K562 (cell line): ENCODE measurements at regions not wholly inside any gene's neighbourhood (a gene's known extent, or its start where the extent isn't known, plus 50 kb on each side); places are given as distances from the start of the nearest gene placed in this dataset.

Experiments
- CBFB ChIP-seq: sonication (generic); formaldehyde crosslinking; IDR thresholded peaks from 2 replicates; pipeline ENCODE4 v1.4.0; 2020; ENCODE audit warnings: mild to moderate bottlenecking, missing genetic modification reagents
- DPF2 ChIP-seq: fragments of 450-650 bp; IDR thresholded peaks from 2 replicates; pipeline ENCODE4 v1.6.1; 2016
- NFXL1 ChIP-seq: fragments of 450-650 bp; formaldehyde crosslinking; IDR thresholded peaks from 2 replicates; pipeline ENCODE4 v1.4.0; 2021; ENCODE audit warnings: mild to moderate bottlenecking
- SAP30 ChIP-seq: fragments of 200-600 bp; sonication (generic); IDR thresholded peaks from 2 replicates; pipeline ENCODE4 v1.6.1; 2012; ENCODE audit warnings: borderline replicate concordance, low read depth, mild to moderate bottlenecking, moderate library complexity, low read length, control low read depth, inconsistent platforms; ENCODE audit not compliant: insufficient read depth, poor library complexity, severe bottlenecking
- SMC3 ChIP-seq: conservative IDR thresholded peaks from 2 replicates; pipeline ENCODE4 v1.6.1; 2011; ENCODE audit warnings: low read depth, low read length, improper control_type of control experiment; ENCODE audit not compliant: insufficient read depth
- TBL1XR1 ChIP-seq, 2 experiments: IDR thresholded peaks; 2 replicates each; pipeline ENCODE4 v1.6.1; 2012; ENCODE audit warnings: improper control_type of control experiment in 2 of 2, low read length in 2 of 2, mild to moderate bottlenecking in 1 of 2
- ZKSCAN1 ChIP-seq: fragments of 150-350 bp; IDR thresholded peaks from 2 replicates; pipeline ENCODE4 v1.6.1; 2016; ENCODE audit warnings: low read depth, low read length
- ZNF77 ChIP-seq: fragments of 250-450 bp; sonication (Bioruptor Pico); IDR thresholded peaks from 2 replicates; pipeline ENCODE4 v1.5.0; 2020
- TF ChIP-seq, protein P1 (sequence below): fragments of 450-650 bp; IDR thresholded peaks from 2 replicates; pipeline ENCODE4 v1.6.1; 2017; ENCODE audit warnings: antibody characterized with exemption, mild to moderate bottlenecking
- TF ChIP-seq, protein P2 (sequence below): fragments of 450-650 bp; IDR thresholded peaks from 2 replicates; pipeline ENCODE4 v1.7.1; 2018; ENCODE audit warnings: mild to moderate bottlenecking, low read depth; ENCODE audit not compliant: partially characterized antibody

DNA sequence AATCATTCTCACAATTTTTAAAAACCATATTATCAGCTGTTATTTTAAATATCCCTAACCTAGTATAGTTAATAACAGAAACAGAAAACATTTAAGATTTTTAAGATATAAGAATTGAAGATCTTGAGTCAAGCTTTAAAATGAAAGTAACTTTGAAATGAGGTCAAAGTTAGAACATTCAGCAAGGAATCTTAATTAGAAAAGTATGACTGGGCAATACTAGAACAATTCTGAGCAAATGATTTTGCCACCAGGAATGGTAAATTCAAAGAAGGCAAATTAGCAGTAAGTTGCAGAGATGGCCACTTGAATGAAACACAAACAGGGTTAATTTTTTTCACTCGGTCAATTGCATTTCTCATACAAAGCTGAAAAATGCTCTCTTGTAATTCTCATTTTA, 117.9 kb downstream of the NXNL2 start (continued):
- TF ChIP-seq, protein P1, sequence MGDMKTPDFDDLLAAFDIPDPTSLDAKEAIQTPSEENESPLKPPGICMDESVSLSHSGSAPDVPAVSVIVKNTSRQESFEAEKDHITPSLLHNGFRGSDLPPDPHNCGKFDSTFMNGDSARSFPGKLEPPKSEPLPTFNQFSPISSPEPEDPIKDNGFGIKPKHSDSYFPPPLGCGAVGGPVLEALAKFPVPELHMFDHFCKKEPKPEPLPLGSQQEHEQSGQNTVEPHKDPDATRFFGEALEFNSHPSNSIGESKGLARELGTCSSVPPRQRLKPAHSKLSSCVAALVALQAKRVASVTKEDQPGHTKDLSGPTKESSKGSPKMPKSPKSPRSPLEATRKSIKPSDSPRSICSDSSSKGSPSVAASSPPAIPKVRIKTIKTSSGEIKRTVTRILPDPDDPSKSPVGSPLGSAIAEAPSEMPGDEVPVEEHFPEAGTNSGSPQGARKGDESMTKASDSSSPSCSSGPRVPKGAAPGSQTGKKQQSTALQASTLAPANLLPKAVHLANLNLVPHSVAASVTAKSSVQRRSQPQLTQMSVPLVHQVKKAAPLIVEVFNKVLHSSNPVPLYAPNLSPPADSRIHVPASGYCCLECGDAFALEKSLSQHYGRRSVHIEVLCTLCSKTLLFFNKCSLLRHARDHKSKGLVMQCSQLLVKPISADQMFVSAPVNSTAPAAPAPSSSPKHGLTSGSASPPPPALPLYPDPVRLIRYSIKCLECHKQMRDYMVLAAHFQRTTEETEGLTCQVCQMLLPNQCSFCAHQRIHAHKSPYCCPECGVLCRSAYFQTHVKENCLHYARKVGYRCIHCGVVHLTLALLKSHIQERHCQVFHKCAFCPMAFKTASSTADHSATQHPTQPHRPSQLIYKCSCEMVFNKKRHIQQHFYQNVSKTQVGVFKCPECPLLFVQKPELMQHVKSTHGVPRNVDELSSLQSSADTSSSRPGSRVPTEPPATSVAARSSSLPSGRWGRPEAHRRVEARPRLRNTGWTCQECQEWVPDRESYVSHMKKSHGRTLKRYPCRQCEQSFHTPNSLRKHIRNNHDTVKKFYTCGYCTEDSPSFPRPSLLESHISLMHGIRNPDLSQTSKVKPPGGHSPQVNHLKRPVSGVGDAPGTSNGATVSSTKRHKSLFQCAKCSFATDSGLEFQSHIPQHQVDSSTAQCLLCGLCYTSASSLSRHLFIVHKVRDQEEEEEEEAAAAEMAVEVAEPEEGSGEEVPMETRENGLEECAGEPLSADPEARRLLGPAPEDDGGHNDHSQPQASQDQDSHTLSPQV: no peak
- TF ChIP-seq CBFB (CRISPR knock-in tag) (no peak), SAP30 (no peak), TBL1XR1 (IDR thresholded peaks at IDR 0.05; ENCODE audit: low read length in 2 of 2) (no peak), ZKSCAN1 (no peak), DPF2 (no peak), ZNF77 (CRISPR knock-in tag) (no peak), NFXL1 (CRISPR knock-in tag) (no peak), SMC3 (no peak)
- TF ChIP-seq, protein P2, sequence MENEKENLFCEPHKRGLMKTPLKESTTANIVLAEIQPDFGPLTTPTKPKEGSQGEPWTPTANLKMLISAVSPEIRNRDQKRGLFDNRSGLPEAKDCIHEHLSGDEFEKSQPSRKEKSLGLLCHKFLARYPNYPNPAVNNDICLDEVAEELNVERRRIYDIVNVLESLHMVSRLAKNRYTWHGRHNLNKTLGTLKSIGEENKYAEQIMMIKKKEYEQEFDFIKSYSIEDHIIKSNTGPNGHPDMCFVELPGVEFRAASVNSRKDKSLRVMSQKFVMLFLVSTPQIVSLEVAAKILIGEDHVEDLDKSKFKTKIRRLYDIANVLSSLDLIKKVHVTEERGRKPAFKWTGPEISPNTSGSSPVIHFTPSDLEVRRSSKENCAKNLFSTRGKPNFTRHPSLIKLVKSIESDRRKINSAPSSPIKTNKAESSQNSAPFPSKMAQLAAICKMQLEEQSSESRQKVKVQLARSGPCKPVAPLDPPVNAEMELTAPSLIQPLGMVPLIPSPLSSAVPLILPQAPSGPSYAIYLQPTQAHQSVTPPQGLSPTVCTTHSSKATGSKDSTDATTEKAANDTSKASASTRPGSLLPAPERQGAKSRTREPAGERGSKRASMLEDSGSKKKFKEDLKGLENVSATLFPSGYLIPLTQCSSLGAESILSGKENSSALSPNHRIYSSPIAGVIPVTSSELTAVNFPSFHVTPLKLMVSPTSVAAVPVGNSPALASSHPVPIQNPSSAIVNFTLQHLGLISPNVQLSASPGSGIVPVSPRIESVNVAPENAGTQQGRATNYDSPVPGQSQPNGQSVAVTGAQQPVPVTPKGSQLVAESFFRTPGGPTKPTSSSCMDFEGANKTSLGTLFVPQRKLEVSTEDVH: no peak
